ENCODE measurements at regions not wholly inside any gene's neighbourhood (a gene's known extent, or its start where the extent isn't known, plus 50 kb on each side); places are given as distances from the start of the nearest gene placed in this dataset.

DNA sequence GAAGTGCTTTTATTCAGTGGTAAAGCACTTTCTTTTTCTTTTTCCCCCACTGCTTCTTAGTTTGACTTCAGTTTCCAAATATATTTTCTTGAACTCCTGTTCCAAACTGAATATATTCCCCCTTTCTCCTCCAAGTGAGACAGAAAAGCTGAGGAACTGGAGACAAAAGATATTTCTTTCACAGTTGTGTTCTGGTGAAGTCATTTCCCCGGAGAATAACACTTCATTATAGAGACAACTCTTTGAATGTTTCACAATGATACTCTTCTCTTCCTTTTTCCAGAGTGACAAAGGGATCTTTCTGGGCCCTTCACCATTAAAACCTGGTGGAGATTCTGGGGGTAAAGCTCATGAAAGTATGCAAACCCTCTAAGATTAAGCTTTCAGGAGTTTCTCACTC, 860.8 kb upstream of the SLITRK5 start:
- no TSS peak for BruUV-seq (replicated peaks)
- no peak for DNase-seq (ENCODE audit: low read depth, low spot score)
- Histone ChIP-seq H3K4me1 (ENCODE audit: control insufficient read depth, insufficient read depth, low read length) (no peaks in the 10 kb centered on the region), H3K9me3 (ENCODE audit: control insufficient read depth, insufficient read depth, low read depth, low read length) (no peaks in the 10 kb centered on the region), H3K27ac (ENCODE audit: low read length) (no peak overlapping the region), H3K27me3 (ENCODE audit: control insufficient read depth, insufficient read depth, low read length) (no peaks in the 10 kb centered on the region), H3K36me3 (ENCODE audit: control insufficient read depth, insufficient read depth, low read length) (no peaks in the 10 kb centered on the region), H3K4me3 (ENCODE audit: low read depth in 2 of 2, low read length in 2 of 2) (no peak overlapping the region)
- TF ChIP-seq, protein P1, sequence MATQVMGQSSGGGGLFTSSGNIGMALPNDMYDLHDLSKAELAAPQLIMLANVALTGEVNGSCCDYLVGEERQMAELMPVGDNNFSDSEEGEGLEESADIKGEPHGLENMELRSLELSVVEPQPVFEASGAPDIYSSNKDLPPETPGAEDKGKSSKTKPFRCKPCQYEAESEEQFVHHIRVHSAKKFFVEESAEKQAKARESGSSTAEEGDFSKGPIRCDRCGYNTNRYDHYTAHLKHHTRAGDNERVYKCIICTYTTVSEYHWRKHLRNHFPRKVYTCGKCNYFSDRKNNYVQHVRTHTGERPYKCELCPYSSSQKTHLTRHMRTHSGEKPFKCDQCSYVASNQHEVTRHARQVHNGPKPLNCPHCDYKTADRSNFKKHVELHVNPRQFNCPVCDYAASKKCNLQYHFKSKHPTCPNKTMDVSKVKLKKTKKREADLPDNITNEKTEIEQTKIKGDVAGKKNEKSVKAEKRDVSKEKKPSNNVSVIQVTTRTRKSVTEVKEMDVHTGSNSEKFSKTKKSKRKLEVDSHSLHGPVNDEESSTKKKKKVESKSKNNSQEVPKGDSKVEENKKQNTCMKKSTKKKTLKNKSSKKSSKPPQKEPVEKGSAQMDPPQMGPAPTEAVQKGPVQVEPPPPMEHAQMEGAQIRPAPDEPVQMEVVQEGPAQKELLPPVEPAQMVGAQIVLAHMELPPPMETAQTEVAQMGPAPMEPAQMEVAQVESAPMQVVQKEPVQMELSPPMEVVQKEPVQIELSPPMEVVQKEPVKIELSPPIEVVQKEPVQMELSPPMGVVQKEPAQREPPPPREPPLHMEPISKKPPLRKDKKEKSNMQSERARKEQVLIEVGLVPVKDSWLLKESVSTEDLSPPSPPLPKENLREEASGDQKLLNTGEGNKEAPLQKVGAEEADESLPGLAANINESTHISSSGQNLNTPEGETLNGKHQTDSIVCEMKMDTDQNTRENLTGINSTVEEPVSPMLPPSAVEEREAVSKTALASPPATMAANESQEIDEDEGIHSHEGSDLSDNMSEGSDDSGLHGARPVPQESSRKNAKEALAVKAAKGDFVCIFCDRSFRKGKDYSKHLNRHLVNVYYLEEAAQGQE (IDR thresholded peaks at IDR 0.05; ENCODE audit: insufficient read depth in 1 of 2, low read depth in 2 of 2, low read length in 1 of 2), result no peak
- TF ChIP-seq POLR2AphosphoS5 (IDR thresholded peaks at IDR 0.05; ENCODE audit: low read depth, low read length), result no peak
- TF ChIP-seq TCF7L2 (IDR thresholded peaks at IDR 0.05; ENCODE audit: low read depth, low read length), result no peak
- TF ChIP-seq SIN3A (IDR thresholded peaks at IDR 0.05; ENCODE audit: borderline replicate concordance, insufficient read depth, low read depth, low read length), result no peak
- TF ChIP-seq, protein P2, sequence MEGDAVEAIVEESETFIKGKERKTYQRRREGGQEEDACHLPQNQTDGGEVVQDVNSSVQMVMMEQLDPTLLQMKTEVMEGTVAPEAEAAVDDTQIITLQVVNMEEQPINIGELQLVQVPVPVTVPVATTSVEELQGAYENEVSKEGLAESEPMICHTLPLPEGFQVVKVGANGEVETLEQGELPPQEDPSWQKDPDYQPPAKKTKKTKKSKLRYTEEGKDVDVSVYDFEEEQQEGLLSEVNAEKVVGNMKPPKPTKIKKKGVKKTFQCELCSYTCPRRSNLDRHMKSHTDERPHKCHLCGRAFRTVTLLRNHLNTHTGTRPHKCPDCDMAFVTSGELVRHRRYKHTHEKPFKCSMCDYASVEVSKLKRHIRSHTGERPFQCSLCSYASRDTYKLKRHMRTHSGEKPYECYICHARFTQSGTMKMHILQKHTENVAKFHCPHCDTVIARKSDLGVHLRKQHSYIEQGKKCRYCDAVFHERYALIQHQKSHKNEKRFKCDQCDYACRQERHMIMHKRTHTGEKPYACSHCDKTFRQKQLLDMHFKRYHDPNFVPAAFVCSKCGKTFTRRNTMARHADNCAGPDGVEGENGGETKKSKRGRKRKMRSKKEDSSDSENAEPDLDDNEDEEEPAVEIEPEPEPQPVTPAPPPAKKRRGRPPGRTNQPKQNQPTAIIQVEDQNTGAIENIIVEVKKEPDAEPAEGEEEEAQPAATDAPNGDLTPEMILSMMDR (IDR thresholded peaks at IDR 0.05), result no peak
- ChIA-PET CTCF (no interaction called here), POLR2A (no interaction called here)
- intact Hi-C loops (cut with micrococcal nuclease; ENCODE audit: unreplicated experiment) (no loop called here), in situ Hi-C loops (cut with HindIII; ENCODE audit: low pct_unique_long_range_greater_than_20kb, low sequenced_read_pairs) (no loop called here)
- ATAC-seq, result no peak

DNA sequence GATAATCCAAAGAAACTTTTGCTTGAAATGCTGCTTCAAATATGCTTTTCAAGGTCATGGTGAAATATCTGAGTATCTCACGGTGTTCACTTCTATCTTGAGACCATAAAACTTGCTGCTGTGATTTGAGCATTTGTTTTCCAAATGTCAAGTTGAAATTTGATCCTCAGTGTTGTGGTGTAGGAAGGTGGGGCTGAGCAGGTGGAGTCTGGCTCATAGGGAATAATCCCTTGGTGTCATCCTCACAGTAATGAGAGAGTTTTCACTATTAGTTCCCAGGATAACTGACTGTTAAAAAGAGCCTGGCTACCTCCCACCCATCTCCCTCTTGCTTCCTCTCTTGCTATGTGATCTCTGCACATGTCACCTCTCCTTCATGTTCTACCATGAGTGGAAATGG, 858.0 kb upstream of the SLITRK5 start:
- DNase-seq (ENCODE audit: low read depth, low spot score) (no peak), ATAC-seq (no peak)
- Histone ChIP-seq H3K4me3 (ENCODE audit: low read depth in 2 of 2, low read length in 2 of 2) (no peak overlapping the region), H3K36me3 (ENCODE audit: control insufficient read depth, insufficient read depth, low read length) (no peaks in the 10 kb centered on the region), H3K27ac (ENCODE audit: low read length) (no peak overlapping the region), H3K9me3 (ENCODE audit: control insufficient read depth, insufficient read depth, low read depth, low read length) (no peaks in the 10 kb centered on the region), H3K4me1 (ENCODE audit: control insufficient read depth, insufficient read depth, low read length) (no peaks in the 10 kb centered on the region), H3K27me3 (ENCODE audit: control insufficient read depth, insufficient read depth, low read length) (no peaks in the 10 kb centered on the region)
- intact Hi-C loops (cut with micrococcal nuclease; ENCODE audit: unreplicated experiment), result no loop called here
- ChIA-PET POLR2A (no interaction called here), CTCF (no interaction called here)
- no TSS peak for BruUV-seq (replicated peaks)
- no peak for TF ChIP-seq POLR2AphosphoS5 (IDR thresholded peaks at IDR 0.05; ENCODE audit: low read depth, low read length)
- no peak for TF ChIP-seq TCF7L2 (IDR thresholded peaks at IDR 0.05; ENCODE audit: low read depth, low read length)
- no peak for TF ChIP-seq SIN3A (IDR thresholded peaks at IDR 0.05; ENCODE audit: borderline replicate concordance, insufficient read depth, low read depth, low read length)
- TF ChIP-seq, protein P2 (IDR thresholded peaks at IDR 0.05), result no peak
- TF ChIP-seq, protein P1 (IDR thresholded peaks at IDR 0.05; ENCODE audit: insufficient read depth in 1 of 2, low read depth in 2 of 2, low read length in 1 of 2), result no peak
- in situ Hi-C loops (cut with HindIII; ENCODE audit: low pct_unique_long_range_greater_than_20kb, low sequenced_read_pairs), result no loop called here
